Upper lobe of left lung (tissue), 4 donors: ENCODE measurements at regions not wholly inside any gene's neighbourhood (a gene's known extent, or its start where the extent isn't known, plus 50 kb on each side); places are given as distances from the start of the nearest gene placed in this dataset.

Source experiments
- EP300 ChIP-seq, 4 donors: sonication (generic); formaldehyde crosslinking; IDR thresholded peaks; one replicate each; pipeline ENCODE4 v1.5.1; 2017; ENCODE audit warnings: antibody characterized with exemption in 4 of 4, control low read depth in 2 of 4
- POLR2A ChIP-seq, 4 donors: fragments of 450-650 bp; IDR thresholded peaks; one replicate each; pipeline ENCODE4 v1.5.1; 2016 to 2017; ENCODE audit warnings: antibody characterized with exemption in 4 of 4, mild to moderate bottlenecking in 2 of 4
- POLR2AphosphoS5 ChIP-seq, 2 donors: sonication (generic); formaldehyde crosslinking; IDR thresholded peaks; one replicate each; pipeline ENCODE4 v1.5.1; 2017; ENCODE audit warnings: antibody characterized with exemption in 2 of 2
- TF ChIP-seq, protein P1 (sequence below), 6 experiments: fragments of 450-650 bp in 4 of 6; fragments of 200-600 bp in 2 of 6; sonication (generic) in 2 of 6; IDR thresholded peaks; one replicate each; pipeline ENCODE4 v1.5.1; 2016 to 2019; ENCODE audit warnings: antibody characterized with exemption in 6 of 6

DNA sequence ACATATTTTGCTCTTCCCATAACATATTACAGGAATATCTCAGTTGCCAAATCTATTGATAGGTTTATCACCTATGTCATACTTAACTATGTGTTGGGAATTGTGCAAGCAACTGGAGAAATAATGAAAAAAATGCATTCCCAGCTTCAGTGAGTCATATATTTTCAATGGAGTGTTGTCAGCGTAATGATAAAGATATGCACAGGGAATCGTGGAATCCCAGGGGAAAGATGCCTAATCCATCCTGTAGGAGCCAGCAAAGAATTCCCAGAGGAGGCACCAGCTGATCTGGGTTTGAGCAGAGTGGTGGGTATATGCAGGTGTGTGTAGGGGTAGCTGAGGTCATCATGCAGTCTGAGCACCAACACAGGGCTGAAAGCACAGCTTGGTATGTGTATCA lies 213.3 kb upstream of the DAB1 start:
- TF ChIP-seq, protein P1, sequence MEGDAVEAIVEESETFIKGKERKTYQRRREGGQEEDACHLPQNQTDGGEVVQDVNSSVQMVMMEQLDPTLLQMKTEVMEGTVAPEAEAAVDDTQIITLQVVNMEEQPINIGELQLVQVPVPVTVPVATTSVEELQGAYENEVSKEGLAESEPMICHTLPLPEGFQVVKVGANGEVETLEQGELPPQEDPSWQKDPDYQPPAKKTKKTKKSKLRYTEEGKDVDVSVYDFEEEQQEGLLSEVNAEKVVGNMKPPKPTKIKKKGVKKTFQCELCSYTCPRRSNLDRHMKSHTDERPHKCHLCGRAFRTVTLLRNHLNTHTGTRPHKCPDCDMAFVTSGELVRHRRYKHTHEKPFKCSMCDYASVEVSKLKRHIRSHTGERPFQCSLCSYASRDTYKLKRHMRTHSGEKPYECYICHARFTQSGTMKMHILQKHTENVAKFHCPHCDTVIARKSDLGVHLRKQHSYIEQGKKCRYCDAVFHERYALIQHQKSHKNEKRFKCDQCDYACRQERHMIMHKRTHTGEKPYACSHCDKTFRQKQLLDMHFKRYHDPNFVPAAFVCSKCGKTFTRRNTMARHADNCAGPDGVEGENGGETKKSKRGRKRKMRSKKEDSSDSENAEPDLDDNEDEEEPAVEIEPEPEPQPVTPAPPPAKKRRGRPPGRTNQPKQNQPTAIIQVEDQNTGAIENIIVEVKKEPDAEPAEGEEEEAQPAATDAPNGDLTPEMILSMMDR (IDR thresholded peaks at IDR 0.05): no peak
- TF ChIP-seq POLR2AphosphoS5 (IDR thresholded peaks at IDR 0.05): no peak
- TF ChIP-seq POLR2A (IDR thresholded peaks at IDR 0.05): no peak
- no peak for TF ChIP-seq EP300 (IDR thresholded peaks at IDR 0.05)
